Colonic mucosa (tissue), 4 donors: ENCODE measurements at regions not wholly inside any gene's neighbourhood (a gene's known extent, or its start where the extent isn't known, plus 50 kb on each side); places are given as distances from the start of the nearest gene placed in this dataset.
A peak's percentile ranks its signal among the peaks of the same experiment; 100 is the strongest.

Experiments
- DNase-seq: peaks from one replicate; pipeline ENCODE4 v3.0.0-alpha.2; 2020
- H3K27ac ChIP-seq: fragments of 200-600 bp; one replicate; pipeline ENCODE4 v1.8.0; 2021
- H3K27me3 ChIP-seq: fragments of 200-600 bp; one replicate; pipeline ENCODE4 v1.8.0; 2021
- H3K36me3 ChIP-seq: fragments of 200-600 bp; one replicate; pipeline ENCODE4 v1.8.0; 2021
- H3K4me1 ChIP-seq: fragments of 200-600 bp; one replicate; pipeline ENCODE4 v1.8.0; 2021; ENCODE audit warnings: mild to moderate bottlenecking
- H3K4me3 ChIP-seq: fragments of 200-600 bp; one replicate; pipeline ENCODE4 v1.8.0; 2021
- H3K9ac ChIP-seq, 2 donors: one replicate each; pipeline ENCODE4 v1.7.0; 2013; ENCODE audit warnings: control low read depth in 2 of 2, low read depth in 2 of 2, low read length in 2 of 2
- H3K9me3 ChIP-seq: fragments of 200-600 bp; one replicate; pipeline ENCODE4 v1.8.0; 2021
- intact Hi-C: fragments of 100-400 bp; cut with DNase I; formaldehyde crosslinking; loops from one replicate; pipeline ENCODE4 v1.14.1; 2022
- TF ChIP-seq, protein P1 (sequence below): fragments of 200-600 bp; IDR thresholded peaks from one replicate; pipeline ENCODE4 v1.8.0; 2022; ENCODE audit warnings: antibody characterized with exemption, mild to moderate bottlenecking
- donor health status: healthy.
- donor health status: DM: no; HTN: no; CAD: no.
- donor health status: DM: no; HTN: no; CAD: no.

DNA sequence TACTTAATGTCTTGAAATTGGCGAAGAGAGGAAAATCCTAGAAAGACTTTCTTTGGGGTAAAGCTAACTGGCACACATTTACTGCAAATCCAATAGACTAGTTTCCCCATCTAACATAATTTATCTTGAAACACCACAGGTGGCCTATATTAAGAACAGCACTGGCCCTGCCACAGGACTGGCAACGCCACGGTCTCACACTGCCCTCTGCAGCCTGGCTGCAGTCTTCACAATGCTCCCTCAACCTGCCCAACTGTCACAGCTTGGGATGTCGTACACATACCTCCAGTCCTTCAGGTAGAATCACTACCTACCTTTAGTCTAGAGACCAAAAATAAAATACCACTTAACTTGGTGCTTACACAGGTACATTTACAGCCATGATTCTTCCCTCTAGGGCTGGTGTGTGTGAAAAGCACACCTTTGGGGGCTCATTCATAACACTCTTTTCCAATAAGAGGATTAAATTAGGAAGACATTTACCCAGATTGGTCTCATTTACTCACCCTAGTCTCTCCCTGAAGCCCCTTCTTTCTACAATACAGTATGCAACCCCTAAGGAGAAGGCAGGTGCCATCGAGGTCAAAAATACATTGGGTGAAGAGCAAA is 222.2 kb downstream of the C1D start:
- DNase-seq = peak; percentile 58
- intact Hi-C loops = loop anchor here (10.0 kb wide), 2 partner anchors 1256 to 1416 kb away; no protein-coding TSS in a partner anchor
- H3K9me3 ChIP-seq = no peaks in the 10 kb centered on the region
- no peaks in the 10 kb centered on the region for H3K27me3 ChIP-seq
- H3K4me3 ChIP-seq = no peak overlapping the region
- TF ChIP-seq, protein P1, sequence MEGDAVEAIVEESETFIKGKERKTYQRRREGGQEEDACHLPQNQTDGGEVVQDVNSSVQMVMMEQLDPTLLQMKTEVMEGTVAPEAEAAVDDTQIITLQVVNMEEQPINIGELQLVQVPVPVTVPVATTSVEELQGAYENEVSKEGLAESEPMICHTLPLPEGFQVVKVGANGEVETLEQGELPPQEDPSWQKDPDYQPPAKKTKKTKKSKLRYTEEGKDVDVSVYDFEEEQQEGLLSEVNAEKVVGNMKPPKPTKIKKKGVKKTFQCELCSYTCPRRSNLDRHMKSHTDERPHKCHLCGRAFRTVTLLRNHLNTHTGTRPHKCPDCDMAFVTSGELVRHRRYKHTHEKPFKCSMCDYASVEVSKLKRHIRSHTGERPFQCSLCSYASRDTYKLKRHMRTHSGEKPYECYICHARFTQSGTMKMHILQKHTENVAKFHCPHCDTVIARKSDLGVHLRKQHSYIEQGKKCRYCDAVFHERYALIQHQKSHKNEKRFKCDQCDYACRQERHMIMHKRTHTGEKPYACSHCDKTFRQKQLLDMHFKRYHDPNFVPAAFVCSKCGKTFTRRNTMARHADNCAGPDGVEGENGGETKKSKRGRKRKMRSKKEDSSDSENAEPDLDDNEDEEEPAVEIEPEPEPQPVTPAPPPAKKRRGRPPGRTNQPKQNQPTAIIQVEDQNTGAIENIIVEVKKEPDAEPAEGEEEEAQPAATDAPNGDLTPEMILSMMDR = peak; percentile 72
- H3K36me3 ChIP-seq = no peaks in the 10 kb centered on the region
- no peaks in the 10 kb centered on the region for H3K4me1 ChIP-seq
- H3K27ac ChIP-seq = no peak overlapping the region
- H3K9ac ChIP-seq = no peak overlapping the region

DNA sequence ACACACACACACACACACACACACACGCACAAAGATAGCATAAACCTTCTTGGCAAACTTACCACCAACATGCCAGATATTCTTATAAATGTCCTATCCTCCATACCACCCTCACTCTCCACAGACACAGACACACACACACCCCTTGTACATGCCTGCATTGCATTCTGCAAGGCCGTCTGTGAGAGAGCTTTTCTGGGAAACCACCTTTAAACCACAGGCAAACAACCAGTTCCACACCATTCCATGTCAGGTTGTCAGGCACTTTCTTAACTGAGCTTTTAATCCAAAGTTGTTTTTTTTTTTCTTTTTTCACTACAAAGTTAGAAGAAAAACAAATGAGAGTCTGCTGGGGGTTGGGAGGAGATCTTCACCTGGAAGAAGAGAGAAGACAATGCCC is 221.1 kb downstream of the C1D start:
- DNase-seq = no peak
- no peaks in the 10 kb centered on the region for H3K36me3 ChIP-seq
- TF ChIP-seq, protein P1 = no peak
- no peak overlapping the region for H3K9ac ChIP-seq
- no peaks in the 10 kb centered on the region for H3K4me1 ChIP-seq
- intact Hi-C loops = loop anchor here (10.0 kb wide), 2 partner anchors 1257 to 1417 kb away; no protein-coding TSS in a partner anchor
- no peaks in the 10 kb centered on the region for H3K9me3 ChIP-seq
- H3K27ac ChIP-seq = no peak overlapping the region
- H3K27me3 ChIP-seq = no peaks in the 10 kb centered on the region
- H3K4me3 ChIP-seq = no peak overlapping the region

DNA sequence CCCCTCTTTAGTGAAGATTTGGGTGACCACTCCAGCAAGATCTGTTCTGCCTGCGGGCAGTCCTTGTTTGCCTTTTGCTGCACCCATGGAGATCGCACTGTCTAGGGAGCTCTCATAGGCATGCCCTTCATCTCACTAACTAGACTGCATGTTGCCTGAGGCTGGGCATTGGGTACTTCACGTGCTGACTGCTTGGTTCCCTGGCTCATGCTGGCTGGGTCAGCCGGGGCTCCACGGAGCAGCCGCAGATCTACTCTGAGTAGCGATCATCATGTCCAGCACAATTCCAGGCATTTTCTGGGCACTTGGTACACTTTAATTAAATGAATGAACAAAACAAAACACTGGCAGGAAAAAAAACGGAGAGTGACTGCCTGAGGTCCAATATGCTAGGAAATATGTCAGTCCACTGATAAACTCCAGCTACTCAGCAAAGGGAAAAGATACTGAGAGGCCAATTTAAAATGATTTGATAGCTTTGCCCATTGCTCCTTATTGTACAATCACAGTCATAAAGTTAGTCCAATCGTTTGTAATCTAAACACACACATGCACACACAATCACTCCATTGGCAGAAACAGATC is 220.3 kb downstream of the C1D start:
- intact Hi-C loops = loop anchor here (10.0 kb wide), 2 partner anchors 1258 to 1418 kb away; no protein-coding TSS in a partner anchor
- TF ChIP-seq, protein P1 = no peak
- DNase-seq = no peak
- Histone ChIP-seq H3K4me1 (no peaks in the 10 kb centered on the region), H3K4me3 (no peak overlapping the region), H3K27ac (no peak overlapping the region), H3K36me3 (no peaks in the 10 kb centered on the region), H3K9me3 (no peaks in the 10 kb centered on the region), H3K9ac (no peak overlapping the region), H3K27me3 (no peaks in the 10 kb centered on the region)

DNA sequence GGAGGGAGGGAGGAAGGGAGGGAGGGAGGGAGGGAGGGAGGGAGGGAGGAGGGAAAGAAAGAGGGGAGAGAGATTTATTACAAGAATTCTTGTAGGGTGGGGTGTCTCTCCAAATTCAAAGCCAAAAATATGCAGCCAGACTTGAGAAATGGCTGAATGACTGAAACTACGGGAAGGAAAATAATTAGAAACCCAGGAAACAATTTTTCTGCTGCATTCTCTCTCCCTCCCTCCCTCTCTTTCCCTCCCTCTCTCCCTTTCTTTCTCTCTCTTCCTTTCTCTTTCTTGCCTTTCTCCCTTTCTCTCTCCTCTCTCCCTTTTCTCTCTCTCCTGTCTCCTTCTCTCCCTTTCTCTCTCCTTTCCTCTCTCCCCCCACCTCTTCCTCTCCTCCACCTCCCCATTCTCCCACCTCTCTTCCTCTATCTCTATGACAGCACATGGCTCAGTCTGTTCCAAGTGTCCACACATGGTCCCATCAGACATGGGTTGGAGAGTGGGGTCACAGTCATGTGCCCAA is 218.7 kb downstream of the C1D start:
- H3K9ac ChIP-seq = no peak overlapping the region
- H3K4me1 ChIP-seq = no peaks in the 10 kb centered on the region
- no peaks in the 10 kb centered on the region for H3K36me3 ChIP-seq
- TF ChIP-seq, protein P1 = no peak
- no peaks in the 10 kb centered on the region for H3K27me3 ChIP-seq
- no peak for DNase-seq
- intact Hi-C loops = loop anchor here (10.0 kb wide), 2 partner anchors 1259 to 1419 kb away; no protein-coding TSS in a partner anchor
- H3K4me3 ChIP-seq = no peak overlapping the region
- no peak overlapping the region for H3K27ac ChIP-seq
- H3K9me3 ChIP-seq = no peaks in the 10 kb centered on the region

DNA sequence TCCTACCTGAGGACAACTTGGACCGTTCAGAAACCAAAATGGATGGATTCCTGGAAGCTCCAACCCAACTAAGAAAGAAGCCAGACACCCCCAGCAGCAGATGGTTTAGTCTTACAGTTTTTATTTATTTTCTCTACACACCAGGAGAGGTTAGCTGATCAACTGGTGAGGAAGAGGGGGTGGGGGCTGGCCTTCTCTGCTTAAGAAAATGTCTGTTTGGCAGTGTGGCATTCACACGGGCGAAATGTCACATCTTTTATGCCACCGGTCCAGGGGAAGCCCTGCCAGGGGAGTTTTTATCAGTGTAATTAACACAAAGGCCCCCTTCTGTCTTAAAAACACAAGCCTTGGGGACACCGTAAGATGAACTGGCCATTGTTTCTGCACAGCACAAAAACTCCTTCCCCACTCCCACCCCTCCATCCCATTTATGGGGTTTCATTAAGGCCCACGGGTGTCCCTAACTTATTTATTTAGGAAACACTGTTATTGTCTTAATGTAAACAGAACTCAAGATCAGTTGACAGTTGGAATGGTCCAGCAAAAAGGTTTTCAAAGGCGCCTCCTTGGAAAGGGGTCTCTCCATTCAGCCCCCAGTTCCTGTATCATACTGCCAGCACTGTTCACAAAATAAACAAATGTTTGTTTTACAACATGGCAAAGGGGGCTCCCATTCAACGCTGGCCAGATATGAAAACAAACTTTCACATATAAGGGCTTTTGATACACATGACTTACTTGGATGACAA is 217.0 kb downstream of the C1D start:
- no peak for DNase-seq
- Histone ChIP-seq H3K9ac (no peak overlapping the region), H3K27ac (no peak overlapping the region), H3K4me1 (no peaks in the 10 kb centered on the region), H3K9me3 (no peaks in the 10 kb centered on the region), H3K27me3 (no peaks in the 10 kb centered on the region), H3K36me3 (no peaks in the 10 kb centered on the region), H3K4me3 (no peak overlapping the region)
- TF ChIP-seq, protein P1 = no peak
- intact Hi-C loops = loop anchor here (10.0 kb wide), 2 partner anchors 1261 to 1421 kb away; no protein-coding TSS in a partner anchor
